ENCODE measurements at regions not wholly inside any gene's neighbourhood (a gene's known extent, or its start where the extent isn't known, plus 50 kb on each side); places are given as distances from the start of the nearest gene placed in this dataset.
"Not testable (repeated sequence)": the region's sequence is repeated elsewhere in the genome, so short reads cannot be mapped to it uniquely, and the experiment has no call there.

DNA sequence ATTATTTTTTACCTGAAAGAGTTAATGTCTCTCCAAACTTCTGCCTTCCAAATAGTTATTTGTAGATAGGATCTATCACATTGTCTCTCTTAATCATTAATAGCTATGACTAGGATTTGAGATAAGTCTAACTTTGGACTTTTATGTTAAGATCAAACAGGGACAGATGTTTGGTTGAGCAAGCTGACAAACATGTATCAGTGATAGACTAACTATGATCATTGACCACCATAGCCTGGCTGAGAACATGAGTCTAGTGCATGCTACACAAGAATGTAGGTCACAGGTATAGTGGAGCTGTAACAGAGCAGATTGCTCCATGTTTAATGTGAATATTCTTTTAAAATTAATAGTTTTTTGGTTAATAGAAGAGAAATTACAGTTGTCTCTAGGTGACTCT, 52.0 kb downstream of the SYT15B start:
- DNase-seq (ENCODE audit: low read depth, low spot score); H3K4me1 ChIP-seq (ENCODE audit: control insufficient read depth, insufficient read depth, low read length); H3K27me3 ChIP-seq (ENCODE audit: control insufficient read depth, insufficient read depth, low read length); H3K27ac ChIP-seq (ENCODE audit: low read length); H3K4me3 ChIP-seq (ENCODE audit: low read length); H3K9me3 ChIP-seq (ENCODE audit: control insufficient read depth, insufficient read depth, low read length); H3K36me3 ChIP-seq (ENCODE audit: control insufficient read depth, insufficient read depth, low read length): not testable (repeated sequence)

DNA sequence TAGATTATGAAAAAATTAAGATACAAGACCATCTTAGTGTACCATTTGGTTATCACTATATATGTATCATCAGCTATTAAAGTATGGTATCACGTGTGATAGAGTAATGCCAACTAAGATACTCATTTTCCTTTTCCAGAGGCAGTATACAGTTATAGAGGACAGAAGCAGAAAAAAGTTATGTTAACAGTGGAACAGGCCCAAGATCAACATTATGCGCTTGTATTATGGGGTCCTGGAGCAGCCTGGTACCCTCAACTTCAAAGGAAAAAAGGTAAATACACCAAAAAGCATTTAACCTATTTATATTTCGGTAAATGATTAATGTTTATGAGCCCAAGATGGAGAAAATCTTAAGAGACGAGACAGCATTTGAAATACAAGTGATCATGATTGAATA, 52.9 kb downstream of the SYT15B start:
- not testable (repeated sequence) for H3K4me3 ChIP-seq (ENCODE audit: low read length); DNase-seq (ENCODE audit: low read depth, low spot score); H3K4me1 ChIP-seq (ENCODE audit: control insufficient read depth, insufficient read depth, low read length); H3K27ac ChIP-seq (ENCODE audit: low read length); H3K9me3 ChIP-seq (ENCODE audit: control insufficient read depth, insufficient read depth, low read length); H3K27me3 ChIP-seq (ENCODE audit: control insufficient read depth, insufficient read depth, low read length); H3K36me3 ChIP-seq (ENCODE audit: control insufficient read depth, insufficient read depth, low read length)
- WGBS (ENCODE audit: insufficient coverage, insufficient read length): no CpG with 5 or more reads among the region's 4 CpGs

DNA sequence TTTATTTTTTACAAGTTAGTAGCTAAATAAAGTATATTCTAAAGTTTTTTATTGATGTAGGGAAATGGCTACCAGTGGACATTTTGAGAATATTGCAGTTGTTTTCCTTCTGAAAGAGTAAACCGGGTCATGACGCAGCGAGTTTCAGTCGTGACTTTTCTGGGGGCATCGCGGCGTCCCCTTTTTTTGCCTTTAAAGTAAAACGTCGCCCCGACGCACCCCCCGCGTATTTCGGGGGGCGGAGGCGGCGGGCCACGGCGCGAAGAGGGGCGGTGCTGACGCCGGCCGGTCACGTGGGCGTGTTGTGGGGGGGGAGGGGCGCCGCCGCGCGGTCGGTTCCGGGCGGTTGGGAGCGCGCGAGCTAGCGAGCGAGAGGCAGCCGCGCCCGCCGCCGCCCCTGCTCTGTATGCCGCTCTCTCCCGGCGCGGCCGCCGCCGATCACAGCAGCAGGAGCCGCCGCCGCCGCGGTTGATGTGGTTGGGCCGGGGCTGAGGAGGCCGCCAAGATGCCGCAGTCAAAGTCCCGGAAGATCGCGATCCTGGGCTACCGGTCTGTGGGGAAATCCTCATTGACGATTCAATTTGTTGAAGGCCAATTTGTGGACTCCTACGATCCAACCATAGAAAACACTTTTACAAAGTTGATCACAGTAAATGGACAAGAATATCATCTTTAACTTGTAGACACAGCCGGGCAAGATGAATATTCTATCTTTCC, 57.5 kb downstream of the SYT15B start:
- H3K4me3 ChIP-seq (ENCODE audit: low read length): peak overlapping the region; percentile 30; the same call in 1 of the 2 replicates
- H3K27ac ChIP-seq (ENCODE audit: low read length); H3K4me1 ChIP-seq (ENCODE audit: control insufficient read depth, insufficient read depth, low read length); H3K9me3 ChIP-seq (ENCODE audit: control insufficient read depth, insufficient read depth, low read length); DNase-seq (ENCODE audit: low read depth, low spot score); H3K36me3 ChIP-seq (ENCODE audit: control insufficient read depth, insufficient read depth, low read length); H3K27me3 ChIP-seq (ENCODE audit: control insufficient read depth, insufficient read depth, low read length): not testable (repeated sequence)
- WGBS (ENCODE audit: insufficient coverage, insufficient read length): no CpG with 5 or more reads among the region's 66 CpGs

DNA sequence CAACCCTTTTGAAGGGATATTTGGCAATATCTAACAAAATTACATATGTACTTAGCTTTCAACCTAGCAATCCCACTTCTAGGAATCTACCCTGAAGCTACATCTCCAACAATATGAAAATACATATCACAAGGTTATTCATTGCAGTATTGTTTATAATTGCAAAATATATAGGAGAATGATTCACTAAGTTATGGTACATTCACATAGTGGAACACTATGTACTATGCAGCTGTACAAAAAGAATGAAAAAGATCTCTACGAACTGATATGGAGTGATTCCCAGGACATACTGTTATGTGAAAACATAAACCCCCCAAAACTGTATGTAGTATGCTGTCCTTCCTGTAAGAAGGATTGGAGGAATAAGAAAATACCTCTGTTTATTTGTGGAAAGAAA, 62.1 kb downstream of the SYT15B start:
- not testable (repeated sequence) for H3K27ac ChIP-seq (ENCODE audit: low read length); H3K27me3 ChIP-seq (ENCODE audit: control insufficient read depth, insufficient read depth, low read length); H3K4me1 ChIP-seq (ENCODE audit: control insufficient read depth, insufficient read depth, low read length); DNase-seq (ENCODE audit: low read depth, low spot score); H3K36me3 ChIP-seq (ENCODE audit: control insufficient read depth, insufficient read depth, low read length); H3K4me3 ChIP-seq (ENCODE audit: low read length); H3K9me3 ChIP-seq (ENCODE audit: control insufficient read depth, insufficient read depth, low read length)
- no CpG with 5 or more reads among the region's 1 CpG for WGBS (ENCODE audit: insufficient coverage, insufficient read length)

DNA sequence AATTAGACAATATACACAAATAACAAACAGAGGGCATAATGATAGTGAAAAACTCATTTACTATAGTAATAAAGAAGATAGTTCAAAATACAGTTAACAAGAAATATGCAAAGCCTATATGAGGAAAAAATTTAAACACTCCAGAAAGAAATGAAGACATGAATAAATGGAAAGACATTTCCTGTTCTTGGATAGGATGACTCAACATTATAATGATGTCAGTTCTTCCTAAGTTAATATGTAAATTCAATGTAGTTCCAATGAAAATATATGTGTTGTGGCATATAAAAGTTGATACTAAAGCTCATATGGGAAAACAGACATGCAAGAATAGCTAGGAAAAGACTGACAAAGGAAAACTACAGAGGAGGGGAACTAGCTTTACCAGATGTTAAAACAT, 63.5 kb downstream of the SYT15B start:
- not testable (repeated sequence) for H3K4me3 ChIP-seq (ENCODE audit: low read length); H3K27ac ChIP-seq (ENCODE audit: low read length)

DNA sequence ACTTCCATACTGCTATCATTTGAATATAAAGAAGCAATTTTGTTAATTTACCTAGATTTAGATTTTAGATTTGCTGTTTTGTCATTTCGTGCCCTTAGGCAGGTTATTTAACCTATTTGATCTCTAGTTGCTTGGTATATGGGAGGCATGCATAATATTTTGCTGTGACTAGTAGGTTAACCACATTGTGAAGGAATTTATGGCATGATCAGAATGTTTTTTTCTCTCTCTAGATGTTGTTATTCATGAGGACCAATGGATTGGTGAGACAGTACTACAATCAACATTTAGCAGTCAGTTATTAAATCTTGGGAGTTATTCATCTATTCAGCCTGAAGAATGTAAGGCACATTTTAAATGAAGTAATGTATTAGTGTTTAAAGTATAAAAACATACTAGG, 67.2 kb downstream of the SYT15B start:
- H3K9me3 ChIP-seq (ENCODE audit: control insufficient read depth, insufficient read depth, low read length); H3K4me1 ChIP-seq (ENCODE audit: control insufficient read depth, insufficient read depth, low read length); DNase-seq (ENCODE audit: low read depth, low spot score); H3K27me3 ChIP-seq (ENCODE audit: control insufficient read depth, insufficient read depth, low read length); H3K36me3 ChIP-seq (ENCODE audit: control insufficient read depth, insufficient read depth, low read length); H3K4me3 ChIP-seq (ENCODE audit: low read length); H3K27ac ChIP-seq (ENCODE audit: low read length): not testable (repeated sequence)
- WGBS (ENCODE audit: insufficient coverage, insufficient read length): no CpG with 5 or more reads among the region's 1 CpG

More for the DNA sequence above, 63.5 kb downstream of the SYT15B start:
- H3K4me1 ChIP-seq (ENCODE audit: control insufficient read depth, insufficient read depth, low read length); H3K36me3 ChIP-seq (ENCODE audit: control insufficient read depth, insufficient read depth, low read length); H3K9me3 ChIP-seq (ENCODE audit: control insufficient read depth, insufficient read depth, low read length); H3K27me3 ChIP-seq (ENCODE audit: control insufficient read depth, insufficient read depth, low read length); DNase-seq (ENCODE audit: low read depth, low spot score): not testable (repeated sequence)

DNA sequence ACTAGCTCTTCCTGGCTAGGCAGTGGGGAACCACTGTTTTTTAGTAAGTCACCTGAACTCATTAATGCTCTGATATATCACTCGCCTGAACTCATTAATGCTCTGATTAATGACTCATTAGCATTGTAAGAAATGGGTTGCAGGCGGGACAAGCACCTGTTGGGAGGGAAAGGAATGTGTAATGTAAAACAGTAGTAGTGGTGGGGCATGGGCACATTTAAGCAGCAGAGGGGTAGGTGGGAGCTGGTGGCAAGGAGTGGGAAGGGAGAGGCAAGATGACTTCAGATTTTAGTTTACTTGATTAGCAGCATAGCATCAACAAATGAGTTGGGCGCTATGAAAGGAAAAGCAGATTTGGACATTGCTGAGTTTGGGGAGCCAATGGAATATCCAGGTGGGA, 68.2 kb downstream of the SYT15B start:
- not testable (repeated sequence) for H3K4me3 ChIP-seq (ENCODE audit: low read length); H3K4me1 ChIP-seq (ENCODE audit: control insufficient read depth, insufficient read depth, low read length); H3K9me3 ChIP-seq (ENCODE audit: control insufficient read depth, insufficient read depth, low read length); H3K36me3 ChIP-seq (ENCODE audit: control insufficient read depth, insufficient read depth, low read length); DNase-seq (ENCODE audit: low read depth, low spot score); H3K27me3 ChIP-seq (ENCODE audit: control insufficient read depth, insufficient read depth, low read length); H3K27ac ChIP-seq (ENCODE audit: low read length)
- no CpG with 5 or more reads among the region's 3 CpGs for WGBS (ENCODE audit: insufficient coverage, insufficient read length)

DNA sequence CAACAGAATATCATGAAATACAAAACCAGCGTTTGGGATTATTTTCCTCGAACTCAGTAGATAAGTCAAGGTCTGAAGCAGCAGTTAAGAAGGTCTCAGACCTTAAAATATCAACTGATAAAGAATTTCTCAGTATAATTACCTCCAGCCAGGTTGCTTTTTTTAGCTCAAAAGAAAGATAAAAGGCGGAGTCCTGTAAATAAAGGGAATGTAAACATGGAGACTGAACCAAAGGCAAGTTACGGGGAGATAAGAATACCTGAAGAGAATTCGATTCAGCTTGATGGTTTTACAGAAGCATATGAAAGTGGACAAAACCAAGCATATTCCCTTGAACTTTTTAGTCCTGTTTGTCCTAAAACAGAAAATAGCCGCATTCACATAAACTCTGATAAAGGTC, 73.1 kb downstream of the SYT15B start:
- not testable (repeated sequence) for DNase-seq (ENCODE audit: low read depth, low spot score); H3K9me3 ChIP-seq (ENCODE audit: control insufficient read depth, insufficient read depth, low read length); H3K27me3 ChIP-seq (ENCODE audit: control insufficient read depth, insufficient read depth, low read length); H3K27ac ChIP-seq (ENCODE audit: low read length); H3K36me3 ChIP-seq (ENCODE audit: control insufficient read depth, insufficient read depth, low read length); H3K4me1 ChIP-seq (ENCODE audit: control insufficient read depth, insufficient read depth, low read length); H3K4me3 ChIP-seq (ENCODE audit: low read length)
- no CpG with 5 or more reads among the region's 6 CpGs for WGBS (ENCODE audit: insufficient coverage, insufficient read length)

DNA sequence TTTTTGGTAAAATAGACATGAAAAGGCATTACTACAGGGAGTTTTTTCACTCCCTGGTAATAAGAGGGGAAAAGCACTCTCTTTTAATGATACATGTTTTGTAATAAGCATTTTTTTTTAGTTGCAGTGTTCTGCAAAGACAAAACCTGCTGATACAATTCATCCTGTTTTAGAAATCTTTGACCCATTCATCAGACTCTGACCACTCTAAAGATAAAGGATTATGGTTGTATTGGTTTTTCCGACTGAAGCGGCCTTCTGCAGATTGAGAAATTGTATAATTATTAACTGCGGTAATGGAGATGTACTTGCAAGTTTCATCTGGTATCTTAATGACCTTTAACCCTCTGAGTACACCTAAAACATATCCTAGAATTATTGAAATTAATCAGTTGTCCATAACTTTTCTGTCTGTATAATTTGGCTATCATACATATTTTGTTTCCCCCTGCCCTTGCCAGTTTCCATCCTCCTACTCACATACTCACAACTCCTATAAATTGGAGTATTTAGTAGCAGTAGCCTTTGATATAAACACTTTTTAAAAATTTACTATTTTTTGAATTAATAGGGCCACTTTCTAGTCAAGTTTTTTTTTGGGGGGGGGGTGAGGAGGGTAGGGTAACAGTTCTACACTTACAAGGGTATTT, 79.4 kb downstream of the SYT15B start:
- not testable (repeated sequence) for H3K9me3 ChIP-seq (ENCODE audit: control insufficient read depth, insufficient read depth, low read length); H3K4me3 ChIP-seq (ENCODE audit: low read length); H3K27me3 ChIP-seq (ENCODE audit: control insufficient read depth, insufficient read depth, low read length); H3K27ac ChIP-seq (ENCODE audit: low read length); DNase-seq (ENCODE audit: low read depth, low spot score); H3K4me1 ChIP-seq (ENCODE audit: control insufficient read depth, insufficient read depth, low read length); H3K36me3 ChIP-seq (ENCODE audit: control insufficient read depth, insufficient read depth, low read length)
- WGBS (ENCODE audit: insufficient coverage, insufficient read length): no CpG with 5 or more reads among the region's 3 CpGs

DNA sequence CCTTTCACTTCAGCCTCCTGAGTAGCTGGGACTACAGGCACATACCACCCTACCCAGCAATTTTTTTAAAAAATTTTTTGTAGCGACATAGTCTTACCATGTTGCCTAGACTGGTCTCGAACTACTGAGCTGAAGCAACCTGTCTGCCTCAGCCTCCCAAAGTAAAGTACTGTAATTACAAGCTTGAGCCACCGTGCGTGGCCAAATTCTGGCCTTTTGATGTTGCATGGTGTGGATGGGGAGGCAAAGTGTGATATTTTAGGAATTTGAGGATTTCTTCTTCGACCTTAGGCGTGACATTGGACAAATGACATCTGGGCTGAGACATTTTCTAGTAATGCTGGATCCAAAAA, 81.8 kb downstream of the SYT15B start:
- no CpG with 5 or more reads among the region's 6 CpGs for WGBS (ENCODE audit: insufficient coverage, insufficient read length)
- DNase-seq (ENCODE audit: low read depth, low spot score); H3K4me1 ChIP-seq (ENCODE audit: control insufficient read depth, insufficient read depth, low read length); H3K9me3 ChIP-seq (ENCODE audit: control insufficient read depth, insufficient read depth, low read length); H3K4me3 ChIP-seq (ENCODE audit: low read length); H3K36me3 ChIP-seq (ENCODE audit: control insufficient read depth, insufficient read depth, low read length); H3K27ac ChIP-seq (ENCODE audit: low read length); H3K27me3 ChIP-seq (ENCODE audit: control insufficient read depth, insufficient read depth, low read length): not testable (repeated sequence)

DNA sequence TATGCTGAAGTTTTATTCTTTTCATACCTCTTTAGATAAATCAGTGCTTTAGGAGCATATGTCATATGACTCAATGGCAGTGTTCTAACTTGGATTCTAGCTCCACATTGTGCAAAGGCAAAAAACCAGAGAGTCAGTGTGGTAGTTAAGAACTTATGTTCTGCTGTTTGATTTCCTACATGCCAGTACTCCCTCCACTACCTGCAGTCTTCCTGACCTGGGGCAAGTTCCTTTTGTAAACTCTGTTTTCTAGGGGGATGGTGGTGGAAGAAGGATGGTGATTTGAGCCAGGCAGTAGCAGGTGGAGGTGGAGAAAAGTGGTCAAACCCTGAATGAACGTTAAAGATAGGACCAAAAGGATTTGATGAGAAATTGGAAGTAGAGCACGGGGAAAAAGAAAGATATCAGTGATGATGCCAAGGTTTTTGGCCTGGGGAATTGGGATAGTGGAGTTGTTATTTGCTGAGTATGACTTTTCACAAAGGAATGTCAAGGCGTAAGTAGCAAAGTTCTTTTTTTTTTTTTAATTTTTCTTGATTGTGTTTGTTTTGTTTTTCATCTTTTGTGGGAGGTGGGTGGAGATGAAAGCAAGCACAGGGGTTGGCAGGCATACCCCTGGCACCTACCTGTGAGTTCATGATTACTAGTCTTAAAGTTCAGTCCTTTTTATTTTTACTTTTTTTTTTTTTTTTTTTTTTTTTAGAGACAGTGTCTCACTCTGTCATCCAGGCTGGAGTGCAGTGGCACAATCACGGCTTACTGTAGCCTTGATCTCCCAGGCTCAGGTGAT, 82.3 kb downstream of the SYT15B start:
- not testable (repeated sequence) for H3K9me3 ChIP-seq (ENCODE audit: control insufficient read depth, insufficient read depth, low read length); H3K27ac ChIP-seq (ENCODE audit: low read length); H3K4me3 ChIP-seq (ENCODE audit: low read length); H3K27me3 ChIP-seq (ENCODE audit: control insufficient read depth, insufficient read depth, low read length); H3K4me1 ChIP-seq (ENCODE audit: control insufficient read depth, insufficient read depth, low read length); DNase-seq (ENCODE audit: low read depth, low spot score); H3K36me3 ChIP-seq (ENCODE audit: control insufficient read depth, insufficient read depth, low read length)
- WGBS (ENCODE audit: insufficient coverage, insufficient read length): no CpG with 5 or more reads among the region's 4 CpGs
